OCI-LY1 (cell line): ENCODE measurements at regions not wholly inside any gene's neighbourhood (a gene's known extent, or its start where the extent isn't known, plus 50 kb on each side); places are given as distances from the start of the nearest gene placed in this dataset.

Experiments used
- H2AFZ ChIP-seq: fragments of 200-600 bp; sonication (generic), shearing (Covaris generic); 2 replicates; pipeline ENCODE4 v1.6.0; 2014; ENCODE audit warnings: antibody characterized with exemption, mild to moderate bottlenecking, low read length
- H3F3A ChIP-seq: fragments of 200-600 bp; sonication (generic), shearing (Covaris generic); 2 replicates; pipeline ENCODE4 v1.6.0; 2014; ENCODE audit warnings: mild to moderate bottlenecking, antibody characterized with exemption, low read length, moderate library complexity; ENCODE audit not compliant: insufficient read depth
- H3K27ac ChIP-seq: fragments of 200-600 bp; sonication (generic); 2 replicates; pipeline ENCODE4 v1.5.1; 2014; ENCODE audit warnings: low read length, mixed run types, mild to moderate bottlenecking, low read depth; ENCODE audit not compliant: poor library complexity, severe bottlenecking
- H3K27me3 ChIP-seq: fragments of 200-600 bp; sonication (generic); 2 replicates; pipeline ENCODE4 v1.6.0; 2014; ENCODE audit warnings: antibody characterized with exemption, mild to moderate bottlenecking, low read length, moderate library complexity; ENCODE audit not compliant: insufficient read depth
- H3K36me3 ChIP-seq: fragments of 200-600 bp; sonication (generic); 2 replicates; pipeline ENCODE4 v1.6.1; 2014; ENCODE audit warnings: mild to moderate bottlenecking, antibody characterized with exemption, low read length, moderate library complexity, mixed read lengths; ENCODE audit not compliant: insufficient read depth
- H3K4me1 ChIP-seq: fragments of 200-600 bp; sonication (generic); 2 replicates; pipeline ENCODE4 v1.5.1; 2014; ENCODE audit warnings: mild to moderate bottlenecking, low read length, moderate library complexity; ENCODE audit not compliant: insufficient read depth, severe bottlenecking
- H3K4me2 ChIP-seq: fragments of 200-600 bp; sonication (generic), shearing (Covaris generic); 2 replicates; pipeline ENCODE4 v1.6.1; 2014; ENCODE audit warnings: low read length
- H3K4me3 ChIP-seq: fragments of 200-600 bp; sonication (generic); 2 replicates; pipeline ENCODE4 v1.5.1; 2014; ENCODE audit warnings: low read length, low read depth, mild to moderate bottlenecking, mixed read lengths; ENCODE audit not compliant: poor library complexity, severe bottlenecking
- H3K79me2 ChIP-seq: fragments of 200-600 bp; shearing (Covaris generic); 2 replicates; pipeline ENCODE4 v1.6.1; 2016; ENCODE audit warnings: mixed run types, low read length, mixed read lengths; ENCODE audit not compliant: insufficient read depth
- H3K9ac ChIP-seq: fragments of 200-600 bp; sonication (generic), shearing (Covaris generic); 2 replicates; pipeline ENCODE4 v1.6.1; 2014; ENCODE audit warnings: mild to moderate bottlenecking, low read length, mixed read lengths
- H3K9me2 ChIP-seq: fragments of 200-600 bp; sonication (generic), shearing (Covaris generic); 2 replicates; pipeline ENCODE4 v1.6.1; 2014; ENCODE audit warnings: low read depth, mild to moderate bottlenecking, low read length, mixed read lengths
- H3K9me3 ChIP-seq: fragments of 200-600 bp; shearing (Covaris generic); 2 replicates; pipeline ENCODE4 v1.6.1; 2014; ENCODE audit warnings: low read length, mixed read lengths
- H4K20me1 ChIP-seq: fragments of 200-600 bp; sonication (generic), shearing (Covaris generic); 2 replicates; pipeline ENCODE4 v1.6.0; 2016; ENCODE audit warnings: mild to moderate bottlenecking, low read length; ENCODE audit not compliant: insufficient read depth
- EZH2 ChIP-seq: fragments of 200-600 bp; sonication (generic), shearing (Covaris generic); IDR thresholded peaks from 2 replicates; pipeline ENCODE4 v1.8.0; 2017; ENCODE audit warnings: borderline replicate concordance, mixed run types, mild to moderate bottlenecking, antibody characterized with exemption, low read length, moderate library complexity, mixed read lengths
- TF ChIP-seq, protein P1 (sequence below): fragments of 200-600 bp; sonication (generic), shearing (Covaris generic); IDR thresholded peaks from 2 replicates; pipeline ENCODE4 v1.5.1; 2017; ENCODE audit warnings: mild to moderate bottlenecking, antibody characterized with exemption, low read length, moderate library complexity, mixed read lengths

DNA sequence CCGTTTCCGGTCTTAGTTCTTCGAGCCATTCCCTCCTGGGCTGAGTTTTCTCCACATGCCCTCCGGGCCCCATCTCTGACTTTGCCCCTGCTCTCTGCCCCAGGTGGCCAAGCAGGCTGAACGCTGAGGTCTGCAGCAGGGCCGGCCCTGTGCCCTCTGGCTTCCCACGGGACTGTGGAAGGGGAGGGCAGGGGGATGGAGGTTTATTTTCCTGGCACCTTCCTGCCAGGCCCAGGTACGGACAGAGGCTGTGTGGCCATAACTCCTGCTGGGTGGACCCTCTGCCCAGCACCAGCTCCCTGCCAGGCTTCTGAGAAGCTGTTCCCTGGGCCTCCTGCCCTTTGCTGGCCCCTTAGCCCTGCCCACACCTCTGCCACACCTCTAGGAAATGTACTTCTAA, 164.0 kb downstream of the TFCP2L1 start:
- H3K9ac ChIP-seq, result no peak overlapping the region
- H3K9me3 ChIP-seq, result no peaks in the 10 kb centered on the region
- TF ChIP-seq, protein P1, sequence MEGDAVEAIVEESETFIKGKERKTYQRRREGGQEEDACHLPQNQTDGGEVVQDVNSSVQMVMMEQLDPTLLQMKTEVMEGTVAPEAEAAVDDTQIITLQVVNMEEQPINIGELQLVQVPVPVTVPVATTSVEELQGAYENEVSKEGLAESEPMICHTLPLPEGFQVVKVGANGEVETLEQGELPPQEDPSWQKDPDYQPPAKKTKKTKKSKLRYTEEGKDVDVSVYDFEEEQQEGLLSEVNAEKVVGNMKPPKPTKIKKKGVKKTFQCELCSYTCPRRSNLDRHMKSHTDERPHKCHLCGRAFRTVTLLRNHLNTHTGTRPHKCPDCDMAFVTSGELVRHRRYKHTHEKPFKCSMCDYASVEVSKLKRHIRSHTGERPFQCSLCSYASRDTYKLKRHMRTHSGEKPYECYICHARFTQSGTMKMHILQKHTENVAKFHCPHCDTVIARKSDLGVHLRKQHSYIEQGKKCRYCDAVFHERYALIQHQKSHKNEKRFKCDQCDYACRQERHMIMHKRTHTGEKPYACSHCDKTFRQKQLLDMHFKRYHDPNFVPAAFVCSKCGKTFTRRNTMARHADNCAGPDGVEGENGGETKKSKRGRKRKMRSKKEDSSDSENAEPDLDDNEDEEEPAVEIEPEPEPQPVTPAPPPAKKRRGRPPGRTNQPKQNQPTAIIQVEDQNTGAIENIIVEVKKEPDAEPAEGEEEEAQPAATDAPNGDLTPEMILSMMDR, result no peak
- TF ChIP-seq EZH2, result no peak
- H3K27me3 ChIP-seq, result no peaks in the 10 kb centered on the region; the same call in 1 of the 2 replicates
- no peak overlapping the region for H2AFZ ChIP-seq
- no peak overlapping the region for H3K27ac ChIP-seq
- H3K4me2 ChIP-seq, result no peak overlapping the region
- H3F3A ChIP-seq, result no peaks in the 10 kb centered on the region
- no peaks in the 10 kb centered on the region for H3K36me3 ChIP-seq
- H4K20me1 ChIP-seq, result no peaks in the 10 kb centered on the region
- no peaks in the 10 kb centered on the region for H3K9me2 ChIP-seq
- H3K4me1 ChIP-seq, result no peaks in the 10 kb centered on the region
- no peaks in the 10 kb centered on the region for H3K79me2 ChIP-seq
- no peak overlapping the region for H3K4me3 ChIP-seq

DNA sequence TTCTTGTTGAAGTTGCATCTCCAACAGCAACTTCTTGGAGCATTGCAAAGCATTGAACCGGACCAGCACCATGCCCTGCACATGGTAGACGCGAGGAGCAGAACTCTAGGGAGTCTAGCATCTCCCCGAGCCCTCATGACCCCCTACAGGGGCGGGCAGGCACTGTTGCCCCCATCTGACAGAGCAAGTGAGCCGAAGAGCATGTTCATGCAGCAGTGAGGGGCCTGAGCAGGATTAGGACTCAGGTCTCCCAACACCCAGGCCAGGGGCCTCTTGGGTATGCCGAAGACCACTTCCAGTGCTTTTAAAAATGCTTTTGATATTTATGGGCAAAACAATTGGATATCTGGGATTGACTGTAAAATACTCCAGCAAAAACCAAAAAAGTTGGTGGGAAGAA, 163.3 kb downstream of the TFCP2L1 start:
- TF ChIP-seq, protein P1, result no peak
- TF ChIP-seq EZH2, result no peak
- no peaks in the 10 kb centered on the region for H3K4me1 ChIP-seq
- no peak overlapping the region for H3K9ac ChIP-seq
- no peaks in the 10 kb centered on the region for H3K9me3 ChIP-seq
- no peak overlapping the region for H3K4me3 ChIP-seq
- H4K20me1 ChIP-seq, result no peaks in the 10 kb centered on the region
- no peak overlapping the region for H3K27ac ChIP-seq
- no peaks in the 10 kb centered on the region for H3K79me2 ChIP-seq
- no peak overlapping the region for H3K4me2 ChIP-seq
- no peaks in the 10 kb centered on the region for H3F3A ChIP-seq
- no peak overlapping the region for H2AFZ ChIP-seq
- no peaks in the 10 kb centered on the region for H3K9me2 ChIP-seq
- peaks cover 2% of the 10 kb centered on the region for H3K27me3 ChIP-seq
- no peaks in the 10 kb centered on the region for H3K36me3 ChIP-seq

DNA sequence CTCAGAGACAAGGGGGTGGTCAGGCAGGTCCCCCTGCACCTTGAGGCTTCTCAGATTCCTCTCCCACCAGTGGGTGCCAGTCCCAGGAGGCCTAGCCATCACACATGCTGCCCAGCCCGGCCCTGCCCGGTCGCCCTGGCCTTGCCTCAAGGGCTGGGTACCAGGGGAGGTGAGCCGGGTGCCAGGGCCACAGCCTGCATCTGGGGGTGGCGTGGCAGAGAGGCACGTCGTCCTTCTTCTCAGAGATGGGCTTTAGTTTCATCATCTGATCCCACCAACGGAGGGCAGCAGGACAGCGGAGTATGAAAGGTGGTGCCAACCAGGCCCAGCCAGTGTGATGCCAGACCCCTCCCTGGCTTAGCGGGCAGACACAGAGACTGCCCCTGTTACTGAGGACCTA, 161.7 kb downstream of the TFCP2L1 start:
- Histone ChIP-seq H3K4me1 (no peaks in the 10 kb centered on the region), H3K4me2 (no peak overlapping the region), H3K79me2 (no peaks in the 10 kb centered on the region), H3K9me3 (no peaks in the 10 kb centered on the region), H3K4me3 (no peak overlapping the region), H3K9me2 (no peaks in the 10 kb centered on the region), H3K27me3 (peaks cover 4% of the 10 kb centered on the region), H4K20me1 (no peaks in the 10 kb centered on the region), H2AFZ (no peak overlapping the region), H3K36me3 (no peaks in the 10 kb centered on the region), H3F3A (no peaks in the 10 kb centered on the region), H3K9ac (no peak overlapping the region), H3K27ac (no peak overlapping the region)
- TF ChIP-seq, protein P1, result no peak
- TF ChIP-seq EZH2, result no peak
